ENCODE measurements at regions not wholly inside any gene's neighbourhood (a gene's known extent, or its start where the extent isn't known, plus 50 kb on each side); places are given as distances from the start of the nearest gene placed in this dataset.

- no peak for TF ChIP-seq CTCF (conservative IDR thresholded peaks at IDR 0.05; ENCODE audit: low read depth, low read length)
- DNase-seq (ENCODE audit: low read depth): no peak
- no peak overlapping the region for H3K4me3 ChIP-seq (ENCODE audit: low read depth, low read length)
Observed at GRCh38 chr3:72012363-72012762, 227.4 kb upstream of the PROK2 start.

GRCh38 chr3:72011485-72011884 is 226.5 kb upstream of the PROK2 start:
- no peak overlapping the region for H3K4me3 ChIP-seq (ENCODE audit: low read depth, low read length)
- peak; percentile 84 for DNase-seq (ENCODE audit: low read depth)
- TF ChIP-seq CTCF (conservative IDR thresholded peaks at IDR 0.05; ENCODE audit: low read depth, low read length): no peak

GRCh38 chr3:72009851-72010443 is 225.0 kb upstream of the PROK2 start:
- no peak overlapping the region for H3K4me3 ChIP-seq (ENCODE audit: low read depth, low read length)
- TF ChIP-seq CTCF (conservative IDR thresholded peaks at IDR 0.05; ENCODE audit: low read depth, low read length): no peak
- DNase-seq (ENCODE audit: low read depth): no peak

GRCh38 chr3:72008226-72008996 is 223.5 kb upstream of the PROK2 start:
- H3K4me3 ChIP-seq (ENCODE audit: low read depth, low read length): no peak overlapping the region
- TF ChIP-seq CTCF (conservative IDR thresholded peaks at IDR 0.05; ENCODE audit: low read depth, low read length): no peak
- DNase-seq (ENCODE audit: low read depth): no peak

- DNase-seq (ENCODE audit: low read depth): no peak
- H3K4me3 ChIP-seq (ENCODE audit: low read depth, low read length): no peak overlapping the region
Observed at GRCh38 chr3:72006631-72007556, 221.9 kb upstream of the PROK2 start.

More at GRCh38 chr3:72006631-72007556, 221.9 kb upstream of the PROK2 start:
- no peak for TF ChIP-seq CTCF (conservative IDR thresholded peaks at IDR 0.05; ENCODE audit: low read depth, low read length)
